GM21447 (cell line): ENCODE measurements at regions not wholly inside any gene's neighbourhood (a gene's known extent, or its start where the extent isn't known, plus 50 kb on each side); places are given as distances from the start of the nearest gene placed in this dataset.
A peak's percentile ranks its signal among the peaks of the same experiment; 100 is the strongest.

Source experiments
- ATAC-seq: cut with Tn5 transposase; IDR thresholded peaks from one replicate; pipeline ENCODE4 v1.9.1; 2021; ENCODE audit not compliant: unreplicated experiment

- ATAC-seq, result no peak
Observed at GRCh38 chr10:110413049-110413783, 84.5 kb upstream of the DUSP5 start.

DNA sequence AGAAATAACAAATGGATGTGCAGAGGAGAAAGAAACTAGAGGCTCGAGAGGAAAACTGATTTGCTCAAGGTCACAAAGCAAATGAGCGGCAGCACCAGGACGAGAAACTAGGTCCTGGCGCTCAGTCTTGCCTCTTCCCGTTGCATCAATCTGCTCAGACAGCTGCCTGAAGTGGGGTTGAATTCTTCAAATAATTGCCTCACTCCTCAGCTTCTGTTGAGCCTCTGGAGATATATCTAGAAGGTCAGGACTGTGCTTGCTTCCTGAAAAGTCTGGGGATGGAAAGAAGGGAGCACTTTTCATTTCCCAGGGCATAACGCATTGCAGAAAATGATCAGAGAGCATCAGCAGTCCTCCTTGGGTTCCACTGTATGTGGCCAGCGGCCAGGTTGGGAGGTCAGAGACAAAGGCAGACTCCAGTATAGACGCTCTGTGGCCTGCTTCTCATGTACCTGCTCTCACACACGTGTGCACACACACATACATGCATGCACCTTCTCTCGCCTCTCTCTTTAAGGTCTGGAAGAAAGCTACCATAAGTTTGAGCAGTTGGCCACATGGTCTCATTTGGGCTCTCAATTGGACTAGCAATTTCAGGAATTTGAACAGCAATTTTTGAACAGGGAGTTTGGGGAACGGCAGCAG, 83.7 kb upstream of the DUSP5 start:
- ATAC-seq, result peak; percentile 10

DNA sequence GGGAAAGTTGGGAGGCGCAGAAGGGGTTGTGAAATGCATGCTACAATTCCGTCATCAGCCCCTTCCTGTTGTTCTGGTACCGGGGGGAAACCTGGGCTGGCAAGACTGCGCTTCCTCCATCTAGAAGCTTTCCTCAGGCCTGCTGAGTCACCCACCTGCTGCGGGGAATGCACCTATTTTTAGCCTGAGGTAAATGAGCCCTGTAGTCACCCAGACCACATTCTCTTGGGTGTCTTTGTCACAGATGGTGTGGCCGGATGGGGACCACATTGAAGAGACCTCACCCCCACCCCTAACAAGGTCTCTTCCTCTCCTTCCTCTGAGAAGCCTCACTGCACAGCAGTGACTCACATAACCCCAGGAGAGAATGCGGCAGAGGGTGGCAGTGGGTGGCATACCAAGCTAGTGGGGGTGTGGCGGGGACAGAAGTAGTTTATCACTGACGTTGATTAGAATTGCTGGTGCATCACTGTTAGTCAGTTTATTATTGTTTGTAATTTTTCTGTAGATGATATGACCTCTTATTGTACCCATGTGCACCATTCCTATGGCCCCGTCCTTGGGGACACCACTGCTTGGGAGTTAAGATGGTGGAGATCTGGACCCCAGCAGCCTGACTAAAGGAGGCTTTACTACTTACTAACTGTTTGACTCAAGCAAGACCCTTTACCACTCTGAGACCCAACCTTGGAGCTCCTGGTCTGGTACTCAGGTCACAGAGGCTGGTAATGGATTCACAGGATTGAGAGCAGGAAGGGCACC, 83.0 kb upstream of the DUSP5 start:
- peak; percentile 83 for ATAC-seq

- no peak for ATAC-seq
Observed at GRCh38 chr10:110415809-110416208, 81.9 kb upstream of the DUSP5 start.

DNA sequence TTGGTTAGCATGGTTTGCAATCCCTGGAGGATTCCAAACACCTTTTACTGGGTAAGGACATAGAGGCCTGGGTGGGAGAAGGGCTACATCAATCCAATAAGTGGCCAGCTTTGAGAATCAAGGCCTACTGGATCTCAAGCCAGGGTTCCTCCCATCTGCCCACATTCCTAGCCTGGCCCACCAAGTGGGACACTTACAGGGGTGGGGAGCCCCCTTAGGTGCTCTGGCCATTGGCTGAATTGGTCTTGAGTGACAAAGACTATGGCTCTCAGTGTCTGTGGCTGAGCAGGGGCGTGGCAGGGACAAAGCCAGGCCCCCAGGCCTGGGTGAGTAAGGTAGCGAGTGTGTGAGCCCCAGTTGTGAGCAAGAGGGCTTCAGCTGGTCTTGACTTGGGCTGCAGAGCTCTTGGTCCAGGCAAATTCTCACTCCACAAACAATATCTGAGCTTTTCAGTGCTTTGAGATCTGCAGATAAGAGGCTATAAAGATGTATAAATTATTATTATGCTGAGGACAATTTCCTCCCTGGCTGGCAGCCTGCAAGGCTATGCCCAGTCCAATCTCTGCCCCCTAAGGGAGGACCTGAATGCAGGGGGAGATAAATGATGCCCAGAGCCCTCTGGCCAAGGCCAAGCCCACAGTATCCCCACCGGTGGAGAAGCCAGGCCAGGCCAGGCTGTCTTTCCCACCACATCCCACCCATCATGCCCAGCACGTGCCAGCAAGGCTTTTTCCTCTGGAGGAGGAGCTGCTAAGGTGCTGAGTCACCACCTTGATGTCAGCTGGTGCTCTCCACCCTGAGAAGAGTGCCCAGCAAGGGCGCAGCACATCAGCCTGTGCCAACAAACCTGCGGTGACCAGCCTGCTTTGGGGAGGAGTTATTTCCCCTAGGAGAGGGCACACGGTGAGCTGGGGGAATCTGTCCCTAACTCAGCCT, 80.7 kb upstream of the DUSP5 start:
- no peak for ATAC-seq

DNA sequence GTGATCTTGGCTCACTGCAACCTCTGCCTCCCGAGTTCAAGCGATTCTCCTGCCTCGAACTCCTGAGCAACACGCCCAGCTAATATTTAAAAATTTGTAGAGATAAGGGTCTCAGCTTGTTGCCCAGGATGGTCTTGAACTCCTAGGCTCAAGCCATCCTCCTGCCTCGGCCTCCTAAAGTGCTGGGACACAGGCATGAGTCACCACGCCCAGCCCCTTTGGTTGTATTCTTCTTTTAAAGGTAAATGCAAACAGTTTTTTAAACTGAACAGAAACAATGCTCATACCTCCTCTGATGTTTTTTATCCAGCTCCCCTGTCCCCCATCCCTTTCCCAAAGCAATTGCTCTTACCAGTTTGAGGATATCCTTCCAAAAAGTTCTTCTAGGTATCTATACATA, 79.5 kb upstream of the DUSP5 start:
- no peak for ATAC-seq

GRCh38 chr10:110419265-110419664, 78.4 kb upstream of the DUSP5 start:
- no peak for ATAC-seq

DNA sequence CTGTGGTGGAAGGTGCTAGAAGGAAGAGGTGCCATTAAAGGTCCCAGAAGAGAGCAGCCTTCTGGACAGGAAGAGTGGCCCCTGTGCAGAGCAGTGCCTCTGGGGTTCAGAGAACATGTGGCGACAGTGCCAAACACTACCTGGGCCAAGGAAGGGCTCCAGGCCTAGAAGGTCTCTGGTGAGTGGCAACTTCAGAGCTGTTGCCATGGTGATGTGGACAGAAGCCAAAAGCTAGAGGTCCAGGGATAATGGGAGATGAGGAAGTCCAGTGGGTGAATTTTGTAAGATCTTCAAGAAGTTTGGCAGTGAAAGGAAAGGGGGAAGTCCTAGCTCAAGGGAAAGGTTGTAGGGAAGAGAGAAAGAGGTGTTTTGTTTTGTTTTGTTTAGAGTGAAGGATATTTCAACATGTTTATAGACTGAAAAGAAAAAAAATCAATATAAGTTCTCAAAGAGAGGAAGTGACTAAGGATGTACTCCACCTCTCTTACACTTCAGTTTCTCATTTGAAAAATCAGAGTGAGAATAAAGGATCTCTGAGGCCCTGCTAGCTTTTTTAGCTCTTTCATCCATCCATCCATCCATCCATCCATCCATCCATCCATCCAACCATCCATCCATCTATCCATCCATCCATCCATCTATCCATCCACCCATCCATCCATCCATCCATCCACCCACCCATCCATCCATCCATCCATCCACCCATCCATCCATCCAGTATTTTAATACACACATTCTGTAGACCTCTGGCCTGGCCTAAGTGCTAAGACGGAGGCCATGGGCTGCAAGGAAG, 77.1 kb upstream of the DUSP5 start:
- no peak for ATAC-seq

DNA sequence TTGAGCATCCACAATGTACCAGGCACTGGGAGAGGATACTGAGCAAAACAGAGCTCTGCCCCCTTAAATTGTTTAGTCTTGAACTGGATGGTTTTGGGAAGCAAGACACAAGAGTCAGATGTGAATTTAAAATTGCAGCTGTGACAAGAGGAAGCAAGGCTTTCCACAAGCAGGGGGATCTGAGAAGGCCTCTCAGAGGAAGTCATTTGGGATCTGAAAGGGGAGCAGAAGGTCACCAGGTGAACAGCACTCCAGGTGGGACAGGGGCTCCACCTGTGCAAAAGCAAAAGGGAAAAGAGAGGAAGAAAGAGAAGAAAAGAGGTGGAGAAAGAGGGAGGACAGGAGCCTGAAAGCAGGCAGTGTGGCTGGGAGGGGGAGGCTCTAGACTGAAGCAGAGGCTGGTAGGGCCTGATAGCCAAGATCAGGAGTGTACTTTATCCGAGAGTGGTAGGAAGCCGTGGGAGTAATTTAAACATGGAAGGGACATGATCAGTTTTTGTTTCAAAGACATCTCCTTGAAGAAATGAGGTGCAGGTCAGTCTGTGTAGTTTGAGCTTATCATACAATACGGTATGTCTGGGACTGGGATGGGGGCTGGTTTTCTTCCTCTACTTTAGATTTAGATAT, 76.1 kb upstream of the DUSP5 start:
- no peak for ATAC-seq

DNA sequence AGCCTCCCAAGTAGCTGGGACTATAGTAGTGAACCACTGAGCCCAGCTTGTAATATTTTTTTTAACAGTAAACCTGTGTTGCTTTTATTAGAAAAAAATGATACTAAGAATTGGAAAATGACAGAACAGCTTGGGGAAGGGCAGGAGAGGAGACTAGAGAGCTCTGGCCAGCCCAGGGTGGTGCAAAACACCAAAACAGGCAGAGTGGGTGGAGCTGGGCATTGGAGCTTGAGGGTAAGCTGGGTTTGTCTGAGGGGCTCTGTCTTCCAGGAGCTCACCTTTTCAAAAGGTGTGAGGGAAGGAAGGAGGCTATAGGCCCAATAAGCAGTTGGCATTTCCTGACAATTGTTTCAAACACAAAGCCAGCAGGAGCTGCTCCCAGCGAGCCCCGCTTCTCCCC, 75.2 kb upstream of the DUSP5 start:
- no peak for ATAC-seq

DNA sequence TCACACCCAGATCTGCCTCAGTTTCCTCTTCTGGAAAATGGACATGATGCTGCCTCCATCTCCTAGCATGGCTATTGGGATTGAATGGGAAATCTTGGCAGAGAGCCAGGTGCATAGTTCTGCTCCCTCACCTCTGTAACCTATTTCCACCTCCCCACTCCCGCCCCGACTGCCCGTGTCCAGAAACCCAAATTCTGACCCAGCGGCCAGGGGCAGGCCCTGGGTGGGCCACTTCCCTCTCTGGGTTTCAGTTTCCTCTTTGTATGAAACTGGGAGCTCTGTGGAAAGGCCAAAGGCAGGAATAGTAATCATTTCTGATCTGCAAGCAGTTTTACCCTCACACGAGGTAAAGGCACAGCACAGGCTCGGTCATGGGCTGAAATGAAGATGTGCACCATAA, 74.1 kb upstream of the DUSP5 start:
- no peak for ATAC-seq

DNA sequence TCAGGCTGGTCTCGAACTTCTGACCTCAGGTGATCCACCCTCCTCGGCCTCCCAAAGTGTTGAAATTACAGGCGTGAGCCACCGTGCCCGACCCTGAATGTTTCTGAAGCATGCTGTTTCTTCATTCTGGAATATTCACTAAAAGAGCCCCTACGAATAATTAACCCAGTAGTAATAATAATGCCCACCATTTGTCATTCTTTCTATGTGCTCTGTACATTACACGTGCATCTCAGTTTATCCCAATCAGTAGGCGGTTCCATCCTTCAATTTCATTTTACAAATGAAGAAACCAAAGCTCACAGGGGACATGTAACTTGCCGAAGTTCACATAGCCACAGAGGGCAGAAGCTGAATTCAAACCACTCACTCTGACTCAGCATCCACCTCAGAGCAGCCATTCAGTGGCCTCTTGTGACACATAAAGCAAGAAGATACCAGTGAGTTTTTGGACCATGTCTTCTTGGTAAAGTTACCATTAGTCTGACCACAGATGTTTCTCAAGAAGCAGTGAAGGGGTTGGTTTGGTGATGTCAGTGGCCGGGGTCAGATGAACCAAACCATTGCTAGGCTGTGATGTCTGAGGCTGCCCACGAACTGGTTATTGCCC, 71.9 kb upstream of the DUSP5 start:
- peak; percentile 69 for ATAC-seq

DNA sequence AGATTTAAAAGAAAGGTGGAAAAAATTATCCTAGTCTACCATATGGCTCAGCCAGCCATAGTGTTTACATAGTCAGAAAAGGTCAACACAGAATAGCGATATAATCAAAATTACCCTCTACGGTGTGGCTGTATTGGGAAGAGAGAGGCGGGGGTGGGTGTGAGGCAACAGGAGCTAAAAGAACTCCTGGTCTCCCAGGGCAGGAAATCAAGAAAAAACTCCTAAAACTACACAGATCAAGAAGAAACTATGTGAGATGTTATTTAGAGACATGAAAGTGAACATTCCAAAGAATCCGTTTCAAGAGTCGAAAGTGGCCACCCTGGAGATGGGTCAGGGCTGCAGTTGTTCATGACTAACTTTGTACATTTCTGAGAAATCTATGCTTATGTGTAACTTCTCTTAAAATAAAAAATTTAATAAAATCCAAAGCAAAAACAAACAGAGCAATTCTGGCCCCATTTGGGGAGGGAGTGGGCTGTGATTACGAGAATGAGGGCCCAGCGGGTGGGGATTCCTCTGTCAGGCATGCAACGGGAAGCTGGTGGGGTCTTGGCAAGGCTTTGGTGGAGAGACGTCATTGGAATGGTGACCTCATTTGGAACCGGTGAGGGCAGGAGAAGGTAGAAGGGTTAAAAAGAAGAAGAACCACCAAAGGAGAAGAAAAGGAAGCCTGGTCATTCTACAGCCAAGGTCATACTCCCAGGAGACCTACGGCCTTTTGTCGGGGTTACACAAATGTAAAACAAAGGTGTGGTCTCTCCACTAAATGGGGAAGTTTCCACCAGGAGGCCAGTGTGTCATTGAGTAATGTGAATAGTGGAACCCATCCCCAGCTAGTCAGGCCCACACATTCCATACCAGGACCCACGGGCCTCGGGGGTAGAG, 71.2 kb upstream of the DUSP5 start:
- no peak for ATAC-seq

GRCh38 chr10:110429301-110429700, 68.4 kb upstream of the DUSP5 start:
- no peak for ATAC-seq

- no peak for ATAC-seq
Observed at GRCh38 chr10:110430340-110431273, 67.1 kb upstream of the DUSP5 start.

DNA sequence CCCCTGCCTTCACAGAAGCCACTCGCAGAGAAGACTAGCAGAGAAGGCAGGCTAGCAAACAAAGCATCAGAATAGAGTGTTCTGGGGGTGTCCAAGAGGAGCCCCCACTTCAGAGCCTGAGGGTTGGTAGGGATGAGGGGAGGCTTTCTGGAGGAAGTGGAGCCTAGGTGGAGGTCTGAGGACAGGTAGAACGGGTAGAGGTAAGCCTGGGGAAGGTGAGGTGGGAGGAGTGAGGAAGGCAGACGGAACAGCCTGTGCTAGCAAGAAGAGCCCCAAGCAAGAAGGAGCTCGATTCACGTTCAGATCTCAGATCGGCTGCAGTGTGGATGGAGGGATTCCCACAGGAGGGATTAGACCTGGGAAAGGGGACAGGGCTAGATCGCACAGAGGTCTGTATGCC, 66.0 kb upstream of the DUSP5 start:
- no peak for ATAC-seq

- ATAC-seq, result no peak
Observed at GRCh38 chr10:110432084-110432483, 65.6 kb upstream of the DUSP5 start.
